ENCODE measurements at regions not wholly inside any gene's neighbourhood (a gene's known extent, or its start where the extent isn't known, plus 50 kb on each side); places are given as distances from the start of the nearest gene placed in this dataset.
"Not testable (repeated sequence)": the region's sequence is repeated elsewhere in the genome, so short reads cannot be mapped to it uniquely, and the experiment has no call there.

- no peak for TF ChIP-seq POLR2AphosphoS5 (IDR thresholded peaks at IDR 0.05)
- TF ChIP-seq POLR2A (IDR thresholded peaks at IDR 0.05; ENCODE audit: low read depth), result no peak
- TF ChIP-seq EP300 (IDR thresholded peaks at IDR 0.05), result no peak
- TF ChIP-seq CTCF (IDR thresholded peaks at IDR 0.05), result no peak
- 97% methylated on average over 2 of the region's 2 CpGs for WGBS
- Histone ChIP-seq H3K27ac (replicated peaks in 1 of 4) (no peak overlapping the region), H3K9me3 (no peaks in the 10 kb centered on the region), H3K4me3 (no peak overlapping the region), H3K36me3 (peaks cover 0 to 8% (median 2%) of the 10 kb centered on the region in 4 donors), H3K27me3 (no peaks in the 10 kb centered on the region), H3K4me1 (no peaks in the 10 kb centered on the region)
- no peak for DNase-seq (ENCODE audit: extremely low spot score)
- intact Hi-C loops (cut with DNase I), result no loop called here
Measured at GRCh38 chr5:93956006-93956405, 214.6 kb upstream of the POU5F2 start.

GRCh38 chr5:93954421-93955069 is 213.1 kb upstream of the POU5F2 start:
- H3K27me3 ChIP-seq, result no peaks in the 10 kb centered on the region
- no peak overlapping the region for H3K27ac ChIP-seq (replicated peaks in 1 of 4)
- 88% methylated on average over 3 of the region's 5 CpGs for WGBS
- peaks cover 0 to 8% (median 2%) of the 10 kb centered on the region in 4 donors for H3K36me3 ChIP-seq
- intact Hi-C loops (cut with DNase I), result no loop called here
- no peaks in the 10 kb centered on the region for H3K9me3 ChIP-seq
- no peak for TF ChIP-seq POLR2AphosphoS5 (IDR thresholded peaks at IDR 0.05)
- no peak for TF ChIP-seq CTCF (IDR thresholded peaks at IDR 0.05)
- no peak for TF ChIP-seq EP300 (IDR thresholded peaks at IDR 0.05)
- no peak for TF ChIP-seq POLR2A (IDR thresholded peaks at IDR 0.05; ENCODE audit: low read depth)
- H3K4me3 ChIP-seq, result no peak overlapping the region
- no peaks in the 10 kb centered on the region for H3K4me1 ChIP-seq
- no peak for DNase-seq (ENCODE audit: extremely low spot score)

- Histone ChIP-seq H3K27ac (replicated peaks in 1 of 4) (no peak overlapping the region), H3K36me3 (peaks cover 0 to 8% (median 2%) of the 10 kb centered on the region in 4 donors), H3K4me1 (no peaks in the 10 kb centered on the region), H3K9me3 (no peaks in the 10 kb centered on the region), H3K4me3 (no peak overlapping the region), H3K27me3 (no peaks in the 10 kb centered on the region)
- WGBS, result 100% methylated on average over 3 of the region's 3 CpGs
- TF ChIP-seq EP300 (IDR thresholded peaks at IDR 0.05) (no peak), POLR2A (IDR thresholded peaks at IDR 0.05; ENCODE audit: low read depth) (no peak), POLR2AphosphoS5 (IDR thresholded peaks at IDR 0.05) (no peak), CTCF (IDR thresholded peaks at IDR 0.05) (no peak)
- DNase-seq (ENCODE audit: extremely low spot score), result no peak
- intact Hi-C loops (cut with DNase I), result no loop called here
Measured at GRCh38 chr5:93953442-93953841, 212.0 kb upstream of the POU5F2 start.

GRCh38 chr5:93941897-93942296 is 200.5 kb upstream of the POU5F2 start:
- no peaks in the 10 kb centered on the region for H3K4me1 ChIP-seq
- no peak for DNase-seq (ENCODE audit: extremely low spot score)
- intact Hi-C loops (cut with DNase I), result no loop called here
- no peaks in the 10 kb centered on the region for H3K27me3 ChIP-seq
- no peak overlapping the region for H3K27ac ChIP-seq (replicated peaks in 1 of 4)
- WGBS, result 83% methylated on average over 3 of the region's 3 CpGs
- TF ChIP-seq POLR2A (IDR thresholded peaks at IDR 0.05; ENCODE audit: low read depth), result no peak
- no peak for TF ChIP-seq POLR2AphosphoS5 (IDR thresholded peaks at IDR 0.05)
- TF ChIP-seq EP300 (IDR thresholded peaks at IDR 0.05), result no peak
- H3K9me3 ChIP-seq, result no peaks in the 10 kb centered on the region
- no peaks in the 10 kb centered on the region for H3K36me3 ChIP-seq
- no peak overlapping the region for H3K4me3 ChIP-seq

- intact Hi-C loops (cut with DNase I); DNase-seq (ENCODE audit: extremely low spot score); H3K9me3 ChIP-seq; H3K36me3 ChIP-seq; H3K27ac ChIP-seq (replicated peaks in 1 of 4); H3K4me1 ChIP-seq; H3K27me3 ChIP-seq; H3K4me3 ChIP-seq: not testable (repeated sequence)
- 91% methylated on average over 2 of the region's 2 CpGs for WGBS
Measured at GRCh38 chr5:93933269-93933668, 191.9 kb upstream of the POU5F2 start.

- WGBS, result 90% methylated on average over 4 of the region's 4 CpGs
- DNase-seq (ENCODE audit: extremely low spot score), result no peak
- H3K4me3 ChIP-seq, result no peak overlapping the region
- H3K27me3 ChIP-seq, result no peaks in the 10 kb centered on the region
- no peaks in the 10 kb centered on the region for H3K36me3 ChIP-seq
- TF ChIP-seq CTCF (IDR thresholded peaks at IDR 0.05) (no peak), EP300 (IDR thresholded peaks at IDR 0.05) (no peak), POLR2AphosphoS5 (IDR thresholded peaks at IDR 0.05) (no peak), POLR2A (IDR thresholded peaks at IDR 0.05; ENCODE audit: low read depth) (no peak)
- intact Hi-C loops (cut with DNase I), result no loop called here
- peaks cover 0 to 5% (median 3%) of the 10 kb centered on the region in 4 donors for H3K4me1 ChIP-seq
- no peaks in the 10 kb centered on the region for H3K9me3 ChIP-seq
- no peak overlapping the region for H3K27ac ChIP-seq (replicated peaks in 1 of 4)
Measured at GRCh38 chr5:93930098-93930497, 188.7 kb upstream of the POU5F2 start.

Measured in esophagus muscularis mucosa (tissue), 4 donors.